Upper lobe of left lung (tissue), 4 donors: ENCODE measurements at regions not wholly inside any gene's neighbourhood (a gene's known extent, or its start where the extent isn't known, plus 50 kb on each side); places are given as distances from the start of the nearest gene placed in this dataset.

Source experiments
- CTCF ChIP-seq, 6 experiments: fragments of 450-650 bp in 4 of 6; fragments of 200-600 bp in 2 of 6; sonication (generic) in 2 of 6; IDR thresholded peaks; one replicate each; pipeline ENCODE4 v1.5.1; 2016 to 2019; ENCODE audit warnings: antibody characterized with exemption in 6 of 6
- EP300 ChIP-seq, 4 donors: sonication (generic); formaldehyde crosslinking; IDR thresholded peaks; one replicate each; pipeline ENCODE4 v1.5.1; 2017; ENCODE audit warnings: antibody characterized with exemption in 4 of 4, control low read depth in 2 of 4
- POLR2A ChIP-seq, 4 donors: fragments of 450-650 bp; IDR thresholded peaks; one replicate each; pipeline ENCODE4 v1.5.1; 2016 to 2017; ENCODE audit warnings: antibody characterized with exemption in 4 of 4, mild to moderate bottlenecking in 2 of 4
- POLR2AphosphoS5 ChIP-seq, 2 donors: sonication (generic); formaldehyde crosslinking; IDR thresholded peaks; one replicate each; pipeline ENCODE4 v1.5.1; 2017; ENCODE audit warnings: antibody characterized with exemption in 2 of 2

GRCh38 chr9:91116211-91116610 lies 245.5 kb downstream of the AUH start:
- TF ChIP-seq POLR2AphosphoS5 (IDR thresholded peaks at IDR 0.05): no peak
- no peak for TF ChIP-seq CTCF (IDR thresholded peaks at IDR 0.05)
- TF ChIP-seq EP300 (IDR thresholded peaks at IDR 0.05): peak in 1 of 4 donors; percentile 59
- no peak for TF ChIP-seq POLR2A (IDR thresholded peaks at IDR 0.05)
